ENCODE measurements at regions not wholly inside any gene's neighbourhood (a gene's known extent, or its start where the extent isn't known, plus 50 kb on each side); places are given as distances from the start of the nearest gene placed in this dataset.

DNA sequence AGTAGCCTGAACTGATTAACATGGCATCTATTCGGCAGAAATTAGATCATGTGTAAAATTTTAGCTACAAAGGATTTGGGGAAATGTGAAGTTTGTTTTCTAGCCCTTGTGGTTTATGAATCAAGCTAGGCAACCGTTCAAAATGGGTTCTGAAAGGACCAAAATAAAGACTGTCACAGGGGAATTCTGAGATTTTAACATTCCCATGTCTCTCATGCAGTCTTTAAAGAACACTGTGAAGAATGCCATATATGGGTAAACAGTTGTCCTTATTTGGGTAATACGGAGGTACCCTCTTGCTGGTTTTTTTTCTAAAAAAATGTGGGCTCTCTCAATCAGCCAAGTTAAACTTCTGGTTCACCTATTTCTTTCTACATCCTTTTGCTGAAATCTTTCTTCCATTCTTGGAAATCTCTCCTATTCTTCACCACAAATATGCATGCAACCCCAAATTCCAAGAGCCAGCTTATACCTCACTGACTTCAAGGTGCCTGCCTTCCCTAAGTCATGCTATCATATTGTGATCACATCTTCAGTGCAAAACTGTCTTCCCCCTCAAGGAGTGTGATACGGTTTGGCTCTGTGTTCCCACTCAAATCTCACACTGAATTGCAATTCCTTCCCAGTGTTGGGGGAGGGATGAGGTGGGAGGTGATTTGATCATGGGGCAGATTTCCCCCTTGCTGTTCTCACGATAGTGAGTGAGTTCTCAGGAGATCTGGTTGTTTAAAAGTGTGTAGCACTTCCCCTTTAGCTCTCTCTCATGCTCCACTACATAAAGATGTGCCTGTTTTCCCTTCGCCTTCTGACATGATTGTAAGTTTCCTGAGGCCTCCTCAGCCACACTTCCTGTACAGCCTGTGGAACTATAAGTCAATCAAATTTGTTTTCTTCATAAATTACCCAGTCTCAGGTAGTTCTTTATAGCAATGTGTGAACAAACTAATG is 308.7 kb downstream of the TTLL7 start:
- in situ Hi-C loops (cut with HindIII; ENCODE audit: low sequenced_read_pairs): no loop called here

DNA sequence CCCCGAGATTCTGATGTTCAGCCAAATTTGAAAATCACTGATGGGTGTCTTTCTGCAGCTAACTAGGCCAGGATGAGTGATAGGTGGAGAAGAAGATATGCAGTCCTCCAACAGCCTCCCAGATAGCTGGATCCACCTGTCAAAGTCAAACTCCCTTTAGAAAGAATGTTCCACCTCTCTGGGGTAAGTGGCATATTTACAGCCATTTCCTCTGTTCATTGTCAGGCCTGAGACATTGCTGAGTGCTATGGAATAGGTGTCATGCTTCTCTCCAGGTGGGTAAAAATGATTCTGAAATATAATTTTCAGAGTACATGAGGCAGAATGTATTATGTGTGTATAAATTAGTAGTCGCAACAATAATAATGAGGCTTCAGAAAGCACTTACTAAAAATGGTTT is 316.8 kb downstream of the TTLL7 start:
- in situ Hi-C loops (cut with HindIII; ENCODE audit: low sequenced_read_pairs): no loop called here

DNA sequence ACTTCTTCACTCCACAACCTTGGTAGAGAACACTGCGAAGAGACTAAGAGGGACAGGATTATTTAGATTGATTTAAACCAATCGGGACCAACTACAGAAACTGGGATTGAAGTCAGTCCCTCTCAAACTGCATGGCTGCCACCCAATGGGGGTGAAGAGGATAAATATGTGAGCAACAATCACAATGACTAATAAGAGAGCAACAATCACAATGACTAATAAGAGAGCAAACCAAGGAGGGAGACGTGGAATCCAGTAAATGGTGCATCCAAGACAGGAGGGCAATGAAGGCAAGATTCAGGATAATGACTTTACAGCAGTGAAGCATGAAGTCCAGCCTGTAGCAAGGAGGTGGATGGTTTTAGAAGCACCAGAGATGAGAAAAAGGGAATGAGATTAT is 322.8 kb downstream of the TTLL7 start:
- in situ Hi-C loops (cut with HindIII; ENCODE audit: low sequenced_read_pairs): no loop called here

DNA sequence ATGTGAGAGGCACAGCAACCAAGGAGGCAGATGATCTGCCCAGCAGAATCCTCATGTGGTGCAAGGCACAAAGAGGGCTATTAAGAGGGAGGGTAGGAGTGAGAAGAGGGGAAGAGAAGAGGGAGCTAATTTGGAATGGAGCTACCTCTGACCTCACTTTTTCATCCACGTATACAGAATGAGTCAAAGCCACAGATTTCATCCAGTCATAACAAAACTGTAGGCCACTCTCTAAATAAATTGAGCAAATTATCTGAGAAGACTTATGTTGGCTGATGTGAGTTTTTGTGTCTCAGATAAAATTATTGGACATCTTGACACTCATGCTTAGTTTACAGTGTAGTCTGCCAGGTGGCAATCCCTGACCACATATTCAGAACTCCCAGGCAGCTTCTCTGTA is 325.6 kb downstream of the TTLL7 start:
- in situ Hi-C loops (cut with HindIII; ENCODE audit: low sequenced_read_pairs): no loop called here

DNA sequence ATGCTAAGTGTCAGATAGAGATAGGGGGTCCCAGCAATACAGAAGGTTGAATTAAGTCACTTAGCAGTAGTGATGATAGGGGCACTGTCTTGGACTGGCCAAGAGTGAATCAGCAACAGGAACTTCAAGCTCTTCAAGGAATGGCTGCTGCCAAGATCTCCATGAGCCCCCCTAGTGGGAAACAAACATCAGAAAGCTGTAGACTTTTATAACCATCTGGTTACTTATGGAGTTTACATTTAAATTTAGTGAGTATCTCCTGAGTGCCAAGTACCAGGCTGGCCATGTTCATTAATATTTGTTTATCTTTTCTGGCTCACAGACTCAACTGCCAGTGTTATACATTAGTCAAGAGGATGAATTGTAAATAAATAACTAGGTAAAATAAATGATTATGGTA is 327.3 kb downstream of the TTLL7 start:
- in situ Hi-C loops (cut with HindIII; ENCODE audit: low sequenced_read_pairs): no loop called here

DNA sequence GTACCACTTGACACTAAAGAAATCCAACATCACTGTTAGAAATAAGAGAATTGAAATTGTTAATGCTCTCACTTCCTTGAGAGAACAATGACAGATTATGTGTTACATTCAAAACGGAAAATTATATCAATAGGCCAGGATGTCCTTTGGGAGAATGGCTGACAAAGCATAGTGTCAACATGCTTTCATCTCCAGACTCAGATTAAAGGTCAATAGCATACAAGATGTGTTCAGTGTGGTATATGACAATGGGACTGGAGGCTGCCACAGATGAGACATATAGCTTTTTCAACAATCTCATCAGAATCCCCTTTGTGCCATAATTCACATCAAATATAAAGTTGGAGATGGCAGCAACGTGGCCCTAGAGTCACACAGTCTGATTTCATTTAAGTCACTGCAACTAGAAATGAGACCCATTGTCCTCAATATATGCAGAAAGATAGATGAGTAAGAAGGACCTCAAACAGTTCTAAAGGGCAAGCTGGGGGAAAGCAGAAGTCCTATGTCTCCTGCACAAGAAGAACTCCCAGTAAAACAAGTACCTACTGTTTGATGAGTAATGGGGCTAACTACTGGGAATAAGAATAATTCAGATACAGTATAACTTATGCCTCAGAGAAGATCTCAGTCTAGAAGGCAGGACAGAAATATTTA is 327.9 kb downstream of the TTLL7 start:
- in situ Hi-C loops (cut with HindIII; ENCODE audit: low sequenced_read_pairs): no loop called here

DNA sequence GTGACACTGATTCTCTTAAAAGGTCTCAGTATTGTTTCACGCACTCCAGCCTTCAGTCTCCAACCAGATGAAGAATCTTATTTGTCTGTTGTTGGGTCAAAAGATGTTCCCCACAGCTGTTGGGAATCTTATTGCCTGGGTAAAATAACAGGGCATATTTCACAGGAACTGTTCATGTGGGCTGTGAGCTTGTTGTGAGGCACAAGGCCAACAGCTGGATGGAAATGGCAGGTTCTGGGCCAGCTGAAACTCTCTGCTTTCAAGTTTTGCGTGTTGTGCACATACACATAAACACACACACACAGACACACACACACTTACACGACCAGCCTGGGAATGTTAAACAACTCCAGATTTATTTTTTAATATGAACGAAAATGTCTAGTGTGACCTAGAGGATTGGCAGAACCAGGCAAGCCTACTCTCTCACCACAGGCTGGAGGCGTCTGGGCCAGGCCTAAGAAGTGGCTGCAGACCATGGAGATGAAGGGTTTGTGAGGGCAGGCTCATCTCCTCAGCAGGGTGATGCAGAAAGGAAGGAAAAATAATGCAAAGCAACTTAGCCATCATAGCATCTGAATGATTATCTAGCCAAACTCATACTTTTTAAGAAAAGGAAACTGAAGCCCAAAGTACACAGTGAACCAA is 357.0 kb downstream of the TTLL7 start:
- in situ Hi-C loops (cut with HindIII; ENCODE audit: low sequenced_read_pairs): no loop called here

DNA sequence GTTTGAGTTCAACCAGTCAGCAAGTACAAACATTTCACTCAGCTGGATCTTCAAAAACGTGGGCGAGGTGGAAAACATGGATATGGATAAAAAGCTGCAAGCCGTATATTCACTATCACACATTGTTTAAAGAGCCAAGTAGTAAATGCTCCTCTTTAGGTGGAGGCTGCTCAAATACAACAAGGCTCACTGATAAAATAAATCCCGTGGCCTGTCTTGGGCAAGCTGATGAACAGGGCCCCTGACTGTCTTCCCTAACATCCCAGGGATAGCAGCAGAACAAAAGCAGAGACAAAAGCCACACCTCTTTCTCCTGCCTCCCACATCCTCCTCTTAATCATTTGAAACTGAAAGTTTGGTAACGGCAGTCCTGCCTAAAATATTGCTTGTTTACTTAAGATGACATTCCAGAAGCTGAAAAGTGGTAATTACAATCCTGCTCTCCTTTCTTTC is 357.7 kb downstream of the TTLL7 start:
- in situ Hi-C loops (cut with HindIII; ENCODE audit: low sequenced_read_pairs): no loop called here

DNA sequence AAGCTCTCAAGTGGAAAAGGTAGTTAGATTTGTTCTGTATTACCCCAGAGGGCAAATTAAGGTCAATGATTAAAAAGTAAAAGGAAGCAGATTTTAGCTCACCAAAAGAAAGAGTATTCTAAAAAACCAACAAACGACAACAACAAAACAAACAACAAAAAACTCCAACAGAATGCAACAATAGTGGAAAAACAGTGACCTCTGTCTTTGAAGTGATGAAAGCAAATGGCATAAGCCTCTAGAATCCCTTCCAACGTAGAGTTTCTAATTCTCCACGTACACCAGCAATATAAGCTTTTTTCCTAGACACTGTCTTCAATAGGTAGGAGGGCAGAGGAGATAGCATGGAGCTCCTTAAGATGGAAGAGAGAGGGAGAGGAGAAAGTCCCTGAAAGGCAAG is 359.1 kb downstream of the TTLL7 start:
- in situ Hi-C loops (cut with HindIII; ENCODE audit: low sequenced_read_pairs): no loop called here

DNA sequence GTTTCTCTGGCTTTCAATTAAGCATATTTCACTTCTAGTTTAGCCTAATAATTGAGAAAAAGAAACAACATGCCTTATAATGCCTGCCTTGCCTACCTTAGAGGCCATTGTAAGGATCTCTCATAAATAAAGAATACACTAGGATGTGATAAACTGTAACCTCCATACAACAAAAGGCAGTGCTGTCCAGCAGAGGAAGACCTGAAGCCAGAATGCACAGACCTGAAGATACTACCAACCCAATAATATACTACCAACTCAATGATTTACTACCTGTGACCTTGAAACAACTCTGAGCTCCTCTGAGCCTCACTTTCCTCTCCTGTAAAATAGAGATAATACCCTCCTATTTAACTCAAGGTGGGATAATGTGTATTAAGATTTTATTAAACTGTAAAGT is 361.3 kb downstream of the TTLL7 start:
- in situ Hi-C loops (cut with HindIII; ENCODE audit: low sequenced_read_pairs): no loop called here

DNA sequence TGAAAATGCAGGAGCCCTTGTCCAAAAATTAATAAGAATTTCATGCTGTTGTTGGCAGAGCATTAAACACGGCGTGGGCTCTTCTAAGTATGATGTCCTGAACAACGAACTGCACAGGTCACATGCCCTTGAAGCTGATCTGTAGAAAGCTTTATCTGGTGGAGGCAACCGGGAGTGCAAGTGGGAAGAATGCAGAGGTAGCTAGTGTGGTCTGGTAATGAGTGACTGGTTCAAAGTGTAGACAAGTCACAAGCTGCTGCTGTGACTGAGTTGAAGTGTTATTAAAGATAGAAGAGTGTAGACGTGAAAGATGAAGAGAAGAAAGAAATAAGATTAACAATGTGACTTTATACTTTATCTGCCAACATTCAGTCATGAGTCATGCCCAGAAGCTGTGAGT is 361.9 kb downstream of the TTLL7 start:
- in situ Hi-C loops (cut with HindIII; ENCODE audit: low sequenced_read_pairs): no loop called here

DNA sequence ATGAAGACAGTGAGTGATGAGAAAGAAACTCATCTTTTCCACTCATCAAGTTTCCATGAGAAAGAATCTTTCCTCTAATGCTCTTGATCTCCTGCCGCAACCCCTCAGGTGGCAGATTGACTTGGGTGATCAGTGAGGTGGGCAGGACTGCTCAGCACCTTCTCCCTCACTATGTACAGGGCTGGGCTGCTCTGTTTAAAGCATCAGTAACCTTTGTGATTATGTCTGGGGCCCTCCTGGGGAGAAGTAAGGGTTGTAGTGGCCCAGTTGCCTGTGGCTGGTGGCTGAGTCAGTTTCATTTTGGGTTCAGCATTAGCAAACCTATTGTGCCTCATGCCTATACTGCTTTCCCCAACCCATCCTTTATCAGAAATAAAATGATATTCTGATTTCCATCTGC is 366.0 kb downstream of the TTLL7 start:
- in situ Hi-C loops (cut with HindIII; ENCODE audit: low sequenced_read_pairs): no loop called here

DNA sequence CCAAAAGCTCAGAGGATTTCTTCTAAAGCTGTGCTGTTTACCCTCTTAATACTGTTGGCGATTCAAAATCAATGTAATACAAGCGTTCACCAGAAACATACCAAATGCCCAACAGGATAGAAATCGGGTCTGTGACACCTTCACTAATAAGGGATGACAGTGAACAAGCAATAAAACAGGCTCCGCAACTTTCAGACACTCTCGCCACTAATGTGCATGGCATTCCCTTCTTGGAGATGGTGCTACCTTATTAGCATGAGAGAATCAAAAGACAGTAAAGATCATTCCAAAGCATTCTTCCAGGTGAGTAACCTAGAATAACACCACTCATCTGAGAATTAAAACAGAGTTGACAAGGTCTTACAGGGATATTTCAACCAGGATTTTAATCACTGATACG is 367.1 kb downstream of the TTLL7 start:
- in situ Hi-C loops (cut with HindIII; ENCODE audit: low sequenced_read_pairs): no loop called here

DNA sequence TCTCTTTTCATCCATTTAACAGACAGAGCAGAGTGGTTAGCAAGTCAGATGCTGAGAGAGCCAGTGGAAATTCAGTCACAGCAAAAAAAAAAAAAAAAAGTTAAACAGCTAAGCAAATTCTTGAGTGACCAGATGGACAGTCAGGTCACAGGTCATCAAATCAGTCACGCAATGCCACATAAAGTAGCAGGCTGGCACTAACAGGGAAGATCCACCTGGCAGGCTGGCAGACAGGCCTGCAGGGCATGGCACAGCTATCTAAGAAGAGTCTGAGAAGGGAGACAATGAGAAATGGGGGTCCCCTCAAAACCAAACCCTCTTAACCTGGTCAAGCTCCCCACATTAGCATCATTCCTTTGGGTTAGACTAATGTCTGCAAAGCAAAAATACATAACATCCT is 371.9 kb downstream of the TTLL7 start:
- in situ Hi-C loops (cut with HindIII; ENCODE audit: low sequenced_read_pairs): no loop called here

DNA sequence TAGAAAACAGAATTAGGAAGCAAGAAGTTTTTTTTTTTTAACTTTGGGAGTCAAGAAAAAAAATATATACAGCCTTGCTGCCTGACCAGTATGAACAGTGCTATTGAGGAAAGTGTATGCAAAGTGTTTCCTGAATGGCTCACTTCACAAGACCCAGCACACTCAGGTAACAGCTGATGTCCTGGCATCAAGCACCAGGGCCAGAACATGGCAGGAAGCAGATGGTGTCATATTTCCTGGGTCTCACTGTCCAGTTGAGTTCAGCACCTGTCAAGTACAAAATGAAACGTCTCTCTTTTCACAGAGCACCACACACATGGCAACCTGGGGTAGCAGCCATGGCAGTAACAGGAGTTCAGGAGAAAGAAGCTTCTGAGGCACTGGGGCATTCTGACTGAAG is 372.3 kb downstream of the TTLL7 start:
- in situ Hi-C loops (cut with HindIII; ENCODE audit: low sequenced_read_pairs): no loop called here

DNA sequence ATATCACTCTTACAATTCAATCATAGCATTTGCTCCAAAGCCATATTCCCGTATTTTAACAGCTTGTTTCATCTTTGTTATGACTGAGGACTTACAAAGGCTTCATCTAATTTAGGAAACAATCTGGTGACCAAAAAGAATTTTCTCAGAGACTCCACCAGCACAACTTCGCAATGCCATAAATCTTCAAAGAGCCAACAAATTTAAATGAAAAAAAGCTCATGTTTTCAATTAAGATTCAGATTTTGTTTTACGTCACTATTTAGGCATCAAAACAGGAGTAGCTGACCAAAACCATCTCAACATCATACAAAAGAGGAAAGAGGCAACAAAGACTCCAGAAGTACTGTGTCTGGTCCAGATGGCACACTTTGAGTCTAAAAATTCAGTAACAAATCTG is 373.3 kb downstream of the TTLL7 start:
- in situ Hi-C loops (cut with HindIII; ENCODE audit: low sequenced_read_pairs): no loop called here

DNA sequence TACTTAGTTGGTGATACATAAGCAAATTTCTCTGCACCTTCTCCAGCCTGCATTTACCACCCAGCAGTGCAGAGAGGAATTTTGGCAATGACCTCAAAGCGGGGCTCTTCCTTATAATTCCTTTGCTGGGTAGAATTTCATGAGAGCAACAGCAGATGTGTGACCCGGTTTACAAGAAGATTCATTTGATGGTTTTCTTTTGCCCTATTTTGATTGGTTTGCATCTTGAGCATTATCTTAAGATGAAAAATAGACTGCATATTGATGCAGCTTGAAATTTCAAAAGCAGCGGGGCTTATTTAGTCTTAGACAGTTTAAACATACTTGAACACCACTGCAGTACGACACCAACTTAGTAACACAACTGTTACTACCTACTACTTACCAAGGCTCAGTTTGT is 378.9 kb downstream of the TTLL7 start:
- in situ Hi-C loops (cut with HindIII; ENCODE audit: low sequenced_read_pairs): no loop called here

DNA sequence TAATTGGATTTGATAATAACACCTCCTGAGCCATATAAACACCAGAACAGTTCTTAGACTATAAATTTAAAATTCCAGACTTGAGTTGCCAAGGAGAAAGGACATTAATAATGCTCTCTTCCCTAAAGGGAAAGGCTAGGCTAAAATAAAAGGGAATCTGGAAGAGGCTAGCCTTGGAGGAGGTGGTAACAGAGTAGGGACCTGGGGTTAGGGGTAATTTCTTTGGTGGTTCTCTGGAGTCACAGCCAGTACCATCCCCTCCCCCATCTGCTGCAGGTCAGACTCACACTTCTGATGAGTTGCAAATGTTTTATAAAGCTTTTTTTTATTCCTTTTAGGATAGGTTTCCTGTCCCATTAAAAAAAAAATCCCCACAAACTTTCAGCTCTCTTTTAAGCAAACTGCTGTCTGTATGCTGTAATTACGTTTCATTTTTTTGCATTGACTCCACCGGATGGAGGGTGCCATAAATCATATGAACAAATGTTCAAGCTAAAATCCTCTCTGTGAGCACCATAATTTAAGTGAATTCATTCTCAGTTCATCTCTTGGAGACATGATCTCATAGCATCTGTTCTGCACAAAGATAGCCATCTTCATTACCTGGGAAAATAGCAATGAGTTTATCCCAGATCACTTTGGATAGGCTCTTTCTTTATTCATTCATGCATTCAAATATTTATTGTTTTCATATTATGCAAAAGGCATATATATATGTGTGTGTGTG is 379.6 kb downstream of the TTLL7 start:
- in situ Hi-C loops (cut with HindIII; ENCODE audit: low sequenced_read_pairs): no loop called here

DNA sequence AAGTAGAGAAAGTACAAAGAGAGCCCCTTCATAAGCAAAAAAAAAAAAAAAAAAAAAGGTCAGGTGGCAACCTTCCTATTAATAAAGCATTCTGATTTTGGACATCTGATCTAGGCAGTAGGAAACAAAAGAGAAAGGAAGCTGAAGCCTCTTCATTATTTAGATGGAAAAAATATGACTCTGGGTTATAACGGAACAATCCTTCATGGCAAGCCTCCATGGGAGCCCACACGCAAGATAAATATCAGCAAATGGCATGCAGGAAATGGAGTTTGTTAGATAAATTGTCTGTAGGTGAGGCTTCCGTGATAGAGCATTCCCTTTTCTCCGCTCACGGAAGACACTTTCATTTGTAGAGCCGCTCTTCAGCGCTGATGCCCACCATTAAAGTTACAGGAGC is 381.0 kb downstream of the TTLL7 start:
- in situ Hi-C loops (cut with HindIII; ENCODE audit: low sequenced_read_pairs): no loop called here

DNA sequence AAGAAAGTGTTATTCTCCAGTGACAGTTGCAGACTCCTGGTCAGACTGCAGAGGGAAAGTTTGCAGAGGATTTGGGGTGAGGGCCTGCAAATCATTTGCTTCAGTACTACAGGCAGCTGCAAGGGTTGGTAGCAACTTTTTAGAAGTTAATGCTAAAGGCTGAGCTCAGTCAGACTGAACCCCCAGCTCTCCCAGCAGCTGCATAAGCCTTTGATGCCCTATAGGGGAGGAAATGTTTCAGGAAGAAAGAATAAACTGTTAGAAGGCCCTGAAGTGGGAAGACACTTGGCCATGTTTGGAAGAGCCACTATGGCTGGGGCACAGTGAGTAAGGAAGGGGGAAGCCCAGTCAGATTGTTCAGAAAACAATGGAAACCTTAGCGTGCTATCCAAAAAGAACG is 383.6 kb downstream of the TTLL7 start:
- in situ Hi-C loops (cut with HindIII; ENCODE audit: low sequenced_read_pairs): no loop called here

DNA sequence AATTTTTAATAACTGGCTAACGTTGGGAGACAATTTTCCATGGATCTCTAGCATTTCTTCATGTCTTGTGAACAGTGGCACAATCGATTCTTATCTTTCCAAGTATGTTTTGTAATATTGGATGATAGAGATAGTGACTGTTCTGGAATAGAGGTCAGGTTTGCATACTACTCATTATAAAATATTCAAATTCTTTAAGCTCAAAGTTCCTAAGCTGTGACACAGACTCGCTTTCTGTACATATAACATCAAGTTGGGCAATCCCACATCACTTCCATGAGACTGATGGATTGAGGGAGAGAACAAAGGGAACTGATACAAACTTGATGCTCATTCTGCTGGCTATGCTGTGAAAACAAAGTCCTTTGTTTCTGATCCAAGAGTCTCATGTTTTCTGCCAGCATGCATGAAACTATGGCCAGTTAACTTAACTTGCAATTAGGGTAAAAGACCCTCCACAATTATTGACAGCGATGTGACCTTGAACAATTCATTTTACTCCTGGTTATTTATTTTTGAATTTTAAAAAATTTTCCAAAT is 392.4 kb downstream of the TTLL7 start:
- in situ Hi-C loops (cut with HindIII; ENCODE audit: low sequenced_read_pairs): no loop called here
